Stimulated activated CD4-positive, alpha-beta T cell treated with anti-CD3 and anti-CD28 coated beads, Interleukin-15, amount 100 ng/mL, for 48 hours (primary cell): ENCODE measurements at regions not wholly inside any gene's neighbourhood (a gene's known extent, or its start where the extent isn't known, plus 50 kb on each side); places are given as distances from the start of the nearest gene placed in this dataset.

Experiments used
- DNase-seq, 2 donors: peaks; one replicate each; pipeline ENCODE4 v3.0.0-alpha.2; 2020; ENCODE audit warnings: low read depth in 2 of 2

- no peak for DNase-seq
These were observed 484.7 kb upstream of the TENM4 start for GRCh38 chr11:79925570-79925969.

DNA sequence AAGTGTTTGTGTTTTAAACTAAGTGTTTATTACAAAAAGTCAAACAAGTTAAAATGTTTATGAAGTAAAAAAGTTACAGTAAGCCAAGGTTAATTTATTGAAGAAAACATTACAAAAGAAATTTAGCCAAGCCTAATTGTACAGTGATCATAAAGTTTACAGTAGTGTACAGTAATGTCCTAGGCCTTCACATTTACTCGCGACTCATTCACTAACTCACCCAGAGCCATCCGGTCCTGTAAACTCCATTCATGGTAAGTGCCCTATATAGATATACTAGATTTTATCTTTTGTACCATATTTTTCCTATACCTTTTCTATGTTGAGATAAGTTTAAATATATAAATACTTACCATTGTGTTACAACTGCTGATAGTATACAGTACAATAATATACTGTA, 481.8 kb upstream of the TENM4 start:
- DNase-seq: no peak

DNA sequence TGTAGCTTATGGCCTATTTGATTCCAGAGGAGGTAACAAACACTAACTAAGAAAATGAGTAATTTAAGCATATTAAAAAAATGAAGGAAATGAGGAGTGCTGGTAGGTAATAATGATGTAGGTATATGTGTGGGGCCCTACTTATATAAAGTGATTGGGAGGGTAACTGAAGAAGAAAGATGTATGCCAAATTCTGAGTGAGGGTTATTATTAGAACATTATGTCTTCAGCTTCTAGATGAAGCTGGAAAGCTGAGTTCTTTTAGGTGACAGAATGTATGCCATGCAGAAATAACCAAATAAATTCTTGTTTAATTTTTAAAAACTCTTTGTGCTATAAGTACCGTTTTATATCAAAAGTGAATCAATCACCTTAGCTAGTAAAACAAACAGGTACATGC, 479.6 kb upstream of the TENM4 start:
- no peak for DNase-seq

DNA sequence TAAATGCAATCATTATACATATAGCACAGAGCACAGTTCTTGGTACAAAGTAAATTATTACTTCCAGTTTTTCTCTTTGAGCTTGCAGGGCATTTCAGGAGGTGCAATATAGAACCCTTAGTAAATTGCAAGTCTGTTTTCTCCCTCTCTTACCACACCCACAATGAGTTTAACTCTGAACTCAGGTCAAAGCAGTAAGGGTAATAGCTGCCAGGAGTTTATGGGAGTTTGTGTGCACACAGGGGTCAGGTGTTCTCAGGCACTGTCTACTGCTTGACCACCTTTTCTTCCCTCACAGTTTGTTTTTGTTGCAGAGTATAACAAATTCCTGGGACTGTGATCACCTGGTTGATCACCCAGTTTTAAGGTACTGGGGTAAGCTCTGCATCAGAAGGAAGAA, 478.5 kb upstream of the TENM4 start:
- DNase-seq: no peak

GRCh38 chr11:79918846-79919245, 478.0 kb upstream of the TENM4 start:
- DNase-seq: no peak

DNA sequence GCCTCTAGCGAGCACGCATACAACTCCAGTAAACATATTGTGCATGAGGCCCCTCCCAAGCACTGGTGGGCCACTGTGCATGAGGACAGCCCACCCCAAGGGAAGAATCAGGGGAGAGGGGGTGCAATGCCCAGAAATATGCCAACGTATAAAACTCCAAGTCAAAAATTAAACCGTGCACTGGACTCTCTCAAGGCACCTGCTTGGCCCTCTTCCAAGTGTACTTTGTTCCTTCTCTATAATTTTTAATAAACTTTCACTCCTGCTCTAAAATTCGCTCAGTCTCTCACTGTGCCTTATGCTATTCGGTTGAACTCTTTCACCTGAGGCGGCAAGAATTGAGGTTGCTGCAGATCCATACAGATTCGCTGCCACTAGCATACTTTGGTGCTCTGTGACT, 465.3 kb upstream of the TENM4 start:
- no peak for DNase-seq

- DNase-seq: no peak
These were observed 461.7 kb upstream of the TENM4 start for GRCh38 chr11:79902493-79902892.

DNA sequence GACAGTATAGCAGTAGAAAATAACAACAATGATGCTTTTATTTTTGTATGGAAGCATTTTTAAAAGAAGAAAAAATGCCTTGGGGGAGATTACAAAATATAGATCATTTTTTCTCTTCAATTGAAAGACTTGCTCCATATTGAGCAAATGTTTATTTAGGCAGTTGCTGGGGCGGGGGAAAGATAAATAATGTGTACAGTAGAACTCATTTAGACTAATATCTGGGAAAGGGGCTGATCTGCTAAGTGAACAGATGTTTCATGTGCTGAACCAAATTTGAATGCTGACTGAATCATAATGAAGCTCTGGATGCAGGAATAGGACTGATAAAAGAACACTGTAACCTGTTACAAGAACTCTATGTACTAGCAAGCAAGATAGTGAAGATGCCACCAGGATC, 457.1 kb upstream of the TENM4 start:
- no peak for DNase-seq

- DNase-seq: no peak
These were observed 455.4 kb upstream of the TENM4 start for GRCh38 chr11:79896258-79896657.

- DNase-seq: no peak
These were observed 453.3 kb upstream of the TENM4 start for GRCh38 chr11:79894111-79894510.

- DNase-seq: no peak
These were observed 449.4 kb upstream of the TENM4 start for GRCh38 chr11:79890272-79890671.

DNA sequence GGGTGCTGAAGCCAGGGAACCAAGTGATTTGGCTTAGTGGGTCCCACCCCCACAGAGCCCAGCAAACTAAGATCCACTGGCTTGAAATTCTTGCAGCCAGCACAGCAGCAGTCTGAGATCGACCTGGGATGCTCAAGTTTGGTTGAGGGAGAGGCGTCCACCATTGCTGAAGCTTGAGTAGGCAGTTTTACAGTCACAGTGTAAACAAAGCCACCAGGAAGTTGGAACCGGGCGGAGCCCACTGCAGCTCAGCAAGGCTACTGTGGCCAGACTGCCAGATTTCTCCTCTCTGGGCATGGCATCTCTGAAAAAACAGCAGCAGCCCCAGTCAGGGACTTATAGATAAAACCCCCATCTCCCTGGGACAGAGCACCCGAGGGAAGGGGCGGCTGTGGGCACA, 424.1 kb upstream of the TENM4 start:
- no peak for DNase-seq

DNA sequence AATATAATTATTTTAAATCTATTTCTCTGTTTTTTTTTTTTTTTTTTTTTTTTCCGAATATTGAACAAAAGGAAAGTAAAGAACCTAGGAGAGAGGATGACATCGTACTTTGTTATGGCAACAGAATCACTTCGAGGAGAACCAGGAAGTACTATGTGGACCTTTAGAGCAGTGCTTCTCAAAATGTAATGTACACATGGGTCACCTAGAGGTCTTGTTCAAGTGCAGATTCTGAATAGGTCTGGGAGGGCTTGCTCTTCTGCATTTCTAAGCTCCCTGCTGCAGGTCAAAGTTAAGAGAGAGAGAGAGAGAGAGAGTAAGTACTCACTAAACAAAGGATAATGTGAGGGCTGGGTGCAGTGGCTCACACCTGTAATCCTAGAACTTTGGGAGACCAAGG, 419.5 kb upstream of the TENM4 start:
- no peak for DNase-seq

- DNase-seq: no peak
These were observed 416.8 kb upstream of the TENM4 start for GRCh38 chr11:79857377-79858214.

GRCh38 chr11:79852176-79852575, 411.3 kb upstream of the TENM4 start:
- DNase-seq: no peak

GRCh38 chr11:79845002-79845709, 404.3 kb upstream of the TENM4 start:
- no peak for DNase-seq

- DNase-seq: no peak
These were observed 393.2 kb upstream of the TENM4 start for GRCh38 chr11:79834015-79834414.

- DNase-seq: no peak
These were observed 389.6 kb upstream of the TENM4 start for GRCh38 chr11:79830446-79830845.

DNA sequence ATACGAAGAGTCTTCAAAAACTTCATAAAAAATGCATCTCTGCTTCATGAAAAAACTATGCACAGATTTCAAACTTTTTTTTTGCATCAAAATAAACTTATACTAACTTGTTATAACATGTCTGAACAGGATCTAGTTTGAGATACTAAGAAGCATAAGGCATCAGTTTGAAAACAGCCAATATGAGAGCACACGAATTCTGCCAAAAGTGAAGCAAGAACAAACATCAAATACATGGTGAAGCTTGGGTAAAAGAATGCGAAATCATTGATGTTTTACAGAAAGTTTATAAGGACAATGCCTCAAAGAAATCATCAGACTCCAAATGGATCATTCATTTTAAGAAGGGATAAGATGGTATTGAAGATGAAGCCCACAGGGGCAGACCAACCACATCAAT, 389.1 kb upstream of the TENM4 start:
- DNase-seq: no peak

DNA sequence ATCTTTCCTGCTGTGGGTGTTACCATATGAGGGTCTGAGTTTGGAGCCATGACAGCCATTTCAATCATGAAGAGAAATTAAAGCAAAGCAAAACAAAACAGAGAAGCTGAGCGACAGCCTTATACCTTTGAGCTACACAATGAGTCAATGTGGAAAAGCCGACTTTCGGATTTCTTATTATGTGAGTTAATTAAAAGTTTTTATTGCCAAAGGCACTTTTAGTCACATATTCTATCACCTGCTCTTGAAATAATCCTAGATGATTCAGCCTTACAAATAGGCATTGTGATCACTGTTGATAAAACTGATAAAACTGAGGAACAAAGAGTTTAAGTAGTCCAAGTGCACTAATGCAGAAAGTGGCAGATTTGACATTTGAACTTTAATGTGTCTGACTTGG, 381.9 kb upstream of the TENM4 start:
- no peak for DNase-seq

GRCh38 chr11:79813551-79813950, 372.7 kb upstream of the TENM4 start:
- DNase-seq: no peak

- no peak for DNase-seq
These were observed 368.7 kb upstream of the TENM4 start for GRCh38 chr11:79809487-79809886.

DNA sequence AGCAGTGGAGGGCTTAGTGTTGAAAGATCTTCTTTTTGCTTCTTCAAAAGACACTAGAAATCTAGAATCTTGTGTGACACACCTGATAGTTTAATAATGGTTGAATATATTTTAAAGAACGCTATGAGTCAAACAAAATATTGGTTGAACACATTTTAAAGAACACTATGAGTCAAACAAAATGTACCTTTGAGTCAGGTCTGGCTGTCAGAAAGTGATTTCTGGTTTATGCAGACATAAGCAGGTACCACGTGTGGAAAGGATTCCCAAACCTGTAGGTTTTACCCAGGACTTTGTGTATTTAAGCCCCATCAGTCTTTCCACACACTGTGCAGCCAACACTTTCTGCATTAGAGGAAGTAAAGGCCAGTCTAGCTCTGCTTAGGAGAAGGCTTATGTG, 366.7 kb upstream of the TENM4 start:
- DNase-seq: no peak
